Liver (tissue), 8 donors: ENCODE measurements at regions not wholly inside any gene's neighbourhood (a gene's known extent, or its start where the extent isn't known, plus 50 kb on each side); places are given as distances from the start of the nearest gene placed in this dataset.

Experiments used
- DNase-seq: peaks from one replicate; pipeline ENCODE4 v3.0.0-alpha.2; 2017; ENCODE audit warnings: low spot score
- H3K27ac ChIP-seq, 2 donors: one replicate each; pipeline ENCODE4 v1.7.0; 2013; ENCODE audit warnings: inconsistent platforms in 2 of 2, low read length in 2 of 2, control low read depth in 1 of 2, low read depth in 1 of 2, mild to moderate bottlenecking in 1 of 2
- H3K27me3 ChIP-seq, 4 donors: one replicate each; pipeline versions ENCODE4 v1.6.1 to v1.7.0; 2013; ENCODE audit warnings: low read length in 3 of 4, inconsistent platforms in 1 of 4, mild to moderate bottlenecking in 1 of 4, moderate library complexity in 1 of 4; ENCODE audit not compliant: control insufficient read depth in 4 of 4, insufficient read depth in 4 of 4
- H3K36me3 ChIP-seq, 4 donors: one replicate each; pipeline versions ENCODE4 v1.6.1 to v1.7.0; 2013; ENCODE audit warnings: low read length in 3 of 4, mild to moderate bottlenecking in 3 of 4, low read depth in 1 of 4, moderate library complexity in 1 of 4; ENCODE audit not compliant: control insufficient read depth in 4 of 4, insufficient read depth in 3 of 4
- H3K4me1 ChIP-seq, 4 donors: one replicate each; pipeline versions ENCODE4 v1.6.1 to v1.7.0; 2013; ENCODE audit warnings: low read length in 3 of 4, mild to moderate bottlenecking in 3 of 4, moderate library complexity in 1 of 4; ENCODE audit not compliant: control insufficient read depth in 4 of 4, insufficient read depth in 4 of 4
- H3K4me3 ChIP-seq, 3 donors: one replicate each; pipeline versions ENCODE4 v1.6.1 to v1.7.0; 2013; ENCODE audit warnings: low read length in 3 of 3, control low read depth in 1 of 3, low read depth in 1 of 3, mild to moderate bottlenecking in 1 of 3
- H3K9ac ChIP-seq, 2 donors: one replicate each; pipeline ENCODE4 v1.7.0; 2013; ENCODE audit warnings: low read length in 2 of 2, mild to moderate bottlenecking in 2 of 2, moderate library complexity in 2 of 2, control low read depth in 1 of 2, low read depth in 1 of 2
- H3K9me3 ChIP-seq, 4 donors: one replicate each; pipeline versions ENCODE4 v1.6.1 to v1.7.0; 2013; ENCODE audit warnings: low read length in 3 of 4; ENCODE audit not compliant: control insufficient read depth in 4 of 4
- CTCF ChIP-seq: fragments of 150-350 bp; IDR thresholded peaks from 2 replicates; pipeline ENCODE4 v1.5.1; 2017; ENCODE audit warnings: improper control_type of control experiment, low read depth, low read length; ENCODE audit not compliant: missing input control
- EGR1 ChIP-seq, 2 donors: IDR thresholded peaks; 2 replicates each; pipeline ENCODE4 v1.6.1; 2016 to 2018; ENCODE audit warnings: antibody characterized with exemption in 2 of 2, low read depth in 2 of 2
- FOXA1 ChIP-seq: IDR thresholded peaks from 2 replicates; pipeline ENCODE4 v1.6.1; 2016; ENCODE audit warnings: antibody characterized with exemption
- FOXA2 ChIP-seq: IDR thresholded peaks from 2 replicates; pipeline ENCODE4 v1.6.1; 2016; ENCODE audit warnings: antibody characterized with exemption
- HNF4A ChIP-seq, 2 donors: conservative IDR thresholded peaks; 2 replicates each; pipeline ENCODE4 v1.6.1; 2016; ENCODE audit warnings: antibody characterized with exemption in 2 of 2, mild to moderate bottlenecking in 2 of 2
- HNF4G ChIP-seq: IDR thresholded peaks from 2 replicates; pipeline ENCODE4 v1.6.1; 2016; ENCODE audit warnings: antibody characterized with exemption
- JUND ChIP-seq, 2 donors: IDR thresholded peaks; 2 replicates each; pipeline ENCODE4 v1.6.1; 2016; ENCODE audit warnings: antibody characterized with exemption in 2 of 2
- NR2F2 ChIP-seq: IDR thresholded peaks from 2 replicates; pipeline ENCODE4 v1.6.1; 2016; ENCODE audit warnings: antibody characterized with exemption
- RAD21 ChIP-seq, 2 donors: IDR thresholded peaks; 2 replicates each; pipeline ENCODE4 v1.6.1; 2016; ENCODE audit warnings: antibody characterized with exemption in 2 of 2, mild to moderate bottlenecking in 2 of 2
- REST ChIP-seq: IDR thresholded peaks from 2 replicates; pipeline ENCODE4 v1.6.1; 2016; ENCODE audit warnings: antibody characterized with exemption, mild to moderate bottlenecking
- RXRA ChIP-seq, 2 donors: IDR thresholded peaks; 2 replicates each; pipeline ENCODE4 v1.6.1; 2017 to 2018; ENCODE audit warnings: antibody characterized with exemption in 2 of 2, mild to moderate bottlenecking in 1 of 2
- SP1 ChIP-seq: IDR thresholded peaks from 2 replicates; pipeline ENCODE4 v1.6.1; 2018; ENCODE audit warnings: antibody characterized with exemption, mild to moderate bottlenecking
- TAF1 ChIP-seq: conservative IDR thresholded peaks from 2 replicates; pipeline ENCODE4 v1.6.1; 2016; ENCODE audit warnings: antibody characterized with exemption, mild to moderate bottlenecking
- YY1 ChIP-seq: IDR thresholded peaks from 2 replicates; pipeline ENCODE4 v1.6.1; 2016; ENCODE audit warnings: antibody characterized with exemption, mild to moderate bottlenecking
- WGBS: extraction: QIAGEN DNeasy Blood & Tissue Kit; methylation state at CpG from one replicate; pipeline ENCODE4 v1.1.7; 2013; 5-methylcytosine and 5-hydroxymethylcytosine counted together
- TF ChIP-seq, protein P1 (sequence below): IDR thresholded peaks from 2 replicates; pipeline ENCODE4 v1.6.1; 2016; ENCODE audit warnings: antibody characterized with exemption
- TF ChIP-seq, protein P2 (sequence below): IDR thresholded peaks from 2 replicates; pipeline ENCODE4 v1.6.1; 2016; ENCODE audit warnings: antibody characterized with exemption
- TF ChIP-seq, protein P3 (sequence below): IDR thresholded peaks from 2 replicates; pipeline ENCODE4 v1.6.1; 2016; ENCODE audit warnings: antibody characterized with exemption
- donor health status: healthy.
- donor health status: healthy.
- donor health status: healthy.
- donor health status: healthy.
- donor health status: healthy.

DNA sequence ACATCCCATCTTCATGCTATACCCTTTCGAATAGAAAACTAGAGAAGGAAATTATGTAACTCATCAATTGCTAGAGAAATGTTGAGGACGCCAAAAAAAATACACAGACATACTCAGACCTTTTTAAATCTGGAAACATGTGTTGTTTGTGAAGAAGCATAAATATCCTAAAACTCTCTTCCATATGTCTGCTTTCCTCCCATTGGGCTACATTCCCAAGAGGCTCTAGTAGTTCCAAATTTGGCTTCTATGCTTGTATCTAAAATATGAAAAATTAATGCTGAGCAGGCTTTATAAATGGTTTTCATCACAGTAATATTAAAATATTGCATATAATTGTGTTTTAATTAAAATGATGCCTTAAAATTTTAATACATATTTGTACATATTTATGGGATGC, 297.9 kb upstream of the PSMD7 start:
- Histone ChIP-seq H3K36me3 (no peaks in the 10 kb centered on the region), H3K4me3 (no peak overlapping the region), H3K27me3 (no peaks in the 10 kb centered on the region), H3K27ac (no peak overlapping the region), H3K4me1 (no peaks in the 10 kb centered on the region), H3K9me3 (peaks cover 0 to 3% (median 0%) of the 10 kb centered on the region in 4 donors), H3K9ac (no peak overlapping the region)
- TF ChIP-seq SP1 (no peak), FOXA2 (no peak), REST (no peak), RAD21 (IDR thresholded peaks at IDR 0.05) (no peak), JUND (IDR thresholded peaks at IDR 0.05) (no peak), CTCF (no peak), NR2F2 (no peak), HNF4G (no peak), FOXA1 (no peak), HNF4A (conservative IDR thresholded peaks at IDR 0.05) (no peak)
- TF ChIP-seq, protein P1, sequence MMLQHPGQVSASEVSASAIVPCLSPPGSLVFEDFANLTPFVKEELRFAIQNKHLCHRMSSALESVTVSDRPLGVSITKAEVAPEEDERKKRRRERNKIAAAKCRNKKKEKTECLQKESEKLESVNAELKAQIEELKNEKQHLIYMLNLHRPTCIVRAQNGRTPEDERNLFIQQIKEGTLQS, result no peak
- TF ChIP-seq, protein P2, sequence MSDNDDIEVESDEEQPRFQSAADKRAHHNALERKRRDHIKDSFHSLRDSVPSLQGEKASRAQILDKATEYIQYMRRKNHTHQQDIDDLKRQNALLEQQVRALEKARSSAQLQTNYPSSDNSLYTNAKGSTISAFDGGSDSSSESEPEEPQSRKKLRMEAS, result no peak
- no peak for DNase-seq
- WGBS, result 74% methylated on average over 2 of the region's 2 CpGs

GRCh38 chr16:73997971-73998370, 298.6 kb upstream of the PSMD7 start:
- H3K27me3 ChIP-seq, result no peaks in the 10 kb centered on the region
- DNase-seq, result no peak
- H3K9ac ChIP-seq, result no peak overlapping the region
- H3K36me3 ChIP-seq, result no peaks in the 10 kb centered on the region
- 63% methylated on average over 4 of the region's 4 CpGs for WGBS
- no peak overlapping the region for H3K4me3 ChIP-seq
- no peaks in the 10 kb centered on the region for H3K9me3 ChIP-seq
- no peak for TF ChIP-seq YY1
- TF ChIP-seq FOXA2, result no peak
- TF ChIP-seq FOXA1, result no peak
- TF ChIP-seq NR2F2, result no peak
- TF ChIP-seq EGR1 (IDR thresholded peaks at IDR 0.05; ENCODE audit: low read depth in 2 of 2), result no peak
- no peak for TF ChIP-seq RXRA (IDR thresholded peaks at IDR 0.05)
- no peak for TF ChIP-seq CTCF
- TF ChIP-seq REST, result no peak
- TF ChIP-seq, protein P3, sequence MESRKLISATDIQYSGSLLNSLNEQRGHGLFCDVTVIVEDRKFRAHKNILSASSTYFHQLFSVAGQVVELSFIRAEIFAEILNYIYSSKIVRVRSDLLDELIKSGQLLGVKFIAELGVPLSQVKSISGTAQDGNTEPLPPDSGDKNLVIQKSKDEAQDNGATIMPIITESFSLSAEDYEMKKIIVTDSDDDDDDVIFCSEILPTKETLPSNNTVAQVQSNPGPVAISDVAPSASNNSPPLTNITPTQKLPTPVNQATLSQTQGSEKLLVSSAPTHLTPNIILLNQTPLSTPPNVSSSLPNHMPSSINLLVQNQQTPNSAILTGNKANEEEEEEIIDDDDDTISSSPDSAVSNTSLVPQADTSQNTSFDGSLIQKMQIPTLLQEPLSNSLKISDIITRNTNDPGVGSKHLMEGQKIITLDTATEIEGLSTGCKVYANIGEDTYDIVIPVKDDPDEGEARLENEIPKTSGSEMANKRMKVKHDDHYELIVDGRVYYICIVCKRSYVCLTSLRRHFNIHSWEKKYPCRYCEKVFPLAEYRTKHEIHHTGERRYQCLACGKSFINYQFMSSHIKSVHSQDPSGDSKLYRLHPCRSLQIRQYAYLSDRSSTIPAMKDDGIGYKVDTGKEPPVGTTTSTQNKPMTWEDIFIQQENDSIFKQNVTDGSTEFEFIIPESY, result no peak
- TF ChIP-seq SP1, result no peak
- TF ChIP-seq, protein P1, result no peak
- TF ChIP-seq TAF1, result no peak
- TF ChIP-seq JUND (IDR thresholded peaks at IDR 0.05), result no peak
- no peak for TF ChIP-seq HNF4A (conservative IDR thresholded peaks at IDR 0.05)
- H3K27ac ChIP-seq, result no peak overlapping the region
- no peaks in the 10 kb centered on the region for H3K4me1 ChIP-seq
